Stimulated activated CD8-positive, alpha-beta memory T cell treated with anti-CD3 and anti-CD28 coated beads, Interleukin-15, amount 100 ng/mL, for 48 hours (primary cell): ENCODE measurements at regions not wholly inside any gene's neighbourhood (a gene's known extent, or its start where the extent isn't known, plus 50 kb on each side); places are given as distances from the start of the nearest gene placed in this dataset.
A peak's percentile ranks its signal among the peaks of the same experiment; 100 is the strongest.

Experiments
- DNase-seq, 2 donors: peaks; one replicate each; pipeline ENCODE4 v3.0.0-alpha.2; 2020; ENCODE audit warnings: low read depth in 2 of 2

DNA sequence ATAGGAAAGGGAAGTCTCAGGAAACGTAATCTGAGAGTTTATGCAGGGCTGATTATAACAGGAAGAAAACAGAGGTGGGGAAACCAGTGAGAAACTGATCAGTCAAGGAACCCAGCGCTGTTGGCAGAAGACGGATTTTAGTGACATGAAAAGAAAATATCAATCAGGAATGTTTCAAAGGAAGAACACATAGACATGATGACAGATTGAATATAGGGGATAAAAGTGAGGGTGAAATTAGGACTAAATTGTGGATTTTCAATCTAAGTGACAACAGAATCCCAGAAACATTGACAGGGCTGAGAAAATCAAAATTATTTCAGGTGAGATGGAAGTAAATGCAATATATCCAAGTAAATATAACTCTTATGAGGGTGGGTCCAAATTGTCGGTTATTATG lies 199.8 kb upstream of the CCDC150 start:
- DNase-seq = no peak

DNA sequence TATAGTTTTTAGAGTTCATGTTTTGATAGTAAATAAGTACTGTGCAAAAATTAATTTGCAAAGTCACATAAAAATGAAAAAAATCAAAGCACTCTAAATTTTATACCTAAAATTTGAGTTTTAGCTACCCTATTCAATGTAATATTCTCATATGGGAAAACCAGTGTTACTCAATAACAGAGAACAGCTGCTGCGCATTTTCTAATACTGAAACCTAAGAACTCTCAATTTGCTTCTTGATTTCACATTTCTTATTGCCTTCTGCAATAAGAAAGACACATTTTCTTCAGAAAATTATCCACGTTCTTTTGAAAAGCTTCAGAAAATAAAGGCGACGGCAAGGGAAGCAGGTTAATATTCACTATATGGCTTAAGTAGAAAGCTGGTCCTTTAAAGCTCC lies 199.1 kb upstream of the CCDC150 start:
- DNase-seq = no peak

DNA sequence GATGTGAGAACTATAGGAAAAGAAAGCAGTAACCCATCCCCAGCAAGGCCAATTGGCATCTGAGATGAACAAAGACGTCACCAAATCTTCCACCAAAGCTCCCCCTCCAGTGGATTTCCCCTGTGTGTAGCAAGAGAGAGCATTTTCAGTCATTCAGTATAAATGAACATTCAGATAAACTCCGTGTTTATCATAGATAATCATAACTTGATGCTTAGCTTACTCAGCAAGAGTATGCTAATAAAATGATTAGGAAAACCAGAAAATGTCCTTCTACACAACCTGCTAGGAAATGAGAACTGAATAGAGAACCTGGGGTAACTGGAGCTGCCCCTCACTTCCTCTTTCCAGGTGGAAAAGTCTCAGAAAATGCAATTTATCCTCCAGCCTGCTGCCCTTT lies 198.0 kb upstream of the CCDC150 start:
- no peak for DNase-seq

DNA sequence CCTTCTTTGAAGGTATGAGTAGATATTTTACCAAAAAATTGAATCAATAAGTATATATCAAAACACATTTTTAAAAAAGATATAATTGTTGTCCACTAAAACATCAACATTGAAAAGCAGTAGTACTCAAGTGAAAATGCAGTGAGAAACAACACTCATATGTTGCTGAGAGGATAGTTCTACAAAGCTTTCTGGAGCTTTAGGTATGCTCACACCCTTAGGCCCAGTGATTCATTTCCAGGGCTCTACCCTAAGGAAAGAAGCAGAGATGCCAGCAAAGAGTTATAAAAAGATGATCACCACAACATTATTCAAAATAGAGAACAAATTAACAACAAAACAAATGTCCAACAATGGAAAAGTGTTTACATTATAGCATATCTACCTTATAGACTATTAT lies 197.3 kb upstream of the CCDC150 start:
- no peak for DNase-seq

DNA sequence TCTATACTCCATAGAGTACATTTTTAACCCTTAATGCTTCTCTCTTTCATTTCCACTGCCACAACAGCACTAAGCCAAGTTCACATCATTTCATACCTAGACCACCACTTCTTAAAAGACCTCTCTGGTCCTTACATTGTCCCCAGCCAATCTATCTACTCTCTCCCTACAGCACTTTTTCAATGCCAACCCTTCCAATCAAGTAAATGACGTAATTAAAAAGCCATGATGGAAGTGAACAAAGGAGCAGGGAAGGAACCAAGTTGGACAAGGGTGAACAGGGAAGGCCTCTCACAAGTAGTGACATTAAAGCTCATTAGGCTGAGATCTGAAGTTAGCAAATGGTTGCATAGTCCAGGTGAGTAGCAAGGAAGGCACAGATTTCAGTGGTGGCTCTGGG lies 195.1 kb upstream of the CCDC150 start:
- DNase-seq = no peak

DNA sequence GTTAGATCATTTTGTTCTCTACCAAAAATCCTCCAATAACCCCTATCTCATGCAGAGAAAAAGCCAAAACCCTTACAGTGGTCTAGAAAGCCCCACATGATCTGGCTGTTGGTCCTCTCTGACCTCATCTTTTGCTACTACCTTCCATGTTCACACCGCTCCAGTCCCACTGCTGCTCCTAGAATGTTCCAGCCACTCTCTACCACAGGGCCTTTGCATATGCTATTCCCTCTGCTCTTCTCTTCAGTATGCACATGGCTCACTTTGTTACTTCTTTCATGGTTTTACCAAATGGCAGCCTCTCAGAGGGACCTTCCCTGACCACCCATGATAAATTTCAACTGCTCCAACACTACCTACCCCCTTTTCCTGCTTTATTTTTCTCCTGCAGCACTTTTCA lies 193.5 kb upstream of the CCDC150 start:
- DNase-seq = no peak

DNA sequence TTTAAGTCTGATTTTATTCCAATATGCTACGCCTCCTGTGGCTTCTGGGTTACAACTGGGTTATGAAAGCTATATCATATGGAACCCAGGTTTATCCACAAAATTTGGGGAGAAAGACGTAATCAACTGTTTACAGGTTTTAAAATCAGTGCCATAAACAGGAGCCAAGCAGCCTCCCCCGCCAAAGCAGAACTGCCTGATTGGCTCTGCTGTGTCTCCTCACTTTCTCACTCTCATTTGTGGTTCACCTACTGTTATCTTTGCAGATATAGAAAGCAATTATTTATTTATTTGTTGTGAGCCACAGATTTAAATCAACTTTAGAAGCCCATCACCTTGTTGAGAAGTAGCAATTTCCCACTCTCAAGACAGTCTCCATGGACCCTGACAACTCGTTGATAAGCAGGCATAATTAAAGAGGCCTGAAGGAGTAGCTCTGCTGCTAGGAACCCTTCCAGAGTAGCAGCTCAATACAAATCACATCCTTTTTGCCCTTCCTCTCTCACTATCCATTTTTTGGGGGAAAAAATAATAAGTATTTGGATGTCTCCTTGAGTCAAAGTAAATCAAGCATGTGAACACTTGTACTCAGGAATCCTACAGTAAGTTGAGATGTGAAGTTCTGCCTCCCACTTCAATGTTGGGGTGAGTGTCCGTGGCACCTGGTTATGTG lies 191.0 kb upstream of the CCDC150 start:
- no peak for DNase-seq

DNA sequence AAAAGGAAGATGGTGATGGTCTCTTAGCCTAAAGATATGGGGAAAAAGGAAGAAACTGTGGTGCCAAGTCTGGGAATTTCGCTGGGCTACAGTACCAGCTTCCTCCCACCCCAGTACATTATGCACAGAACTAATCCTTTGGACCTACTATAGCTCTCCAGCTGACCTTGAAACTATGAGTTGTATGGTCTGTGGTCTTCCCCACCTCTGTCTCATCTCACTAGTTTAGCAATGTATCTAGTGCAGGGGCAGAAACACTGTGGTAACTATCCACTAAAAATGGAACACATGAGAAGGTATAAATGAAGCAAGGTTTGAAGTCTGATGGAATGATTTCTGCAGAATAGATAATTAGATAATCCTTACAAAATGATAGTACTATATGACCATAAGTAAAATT lies 190.4 kb upstream of the CCDC150 start:
- no peak for DNase-seq

DNA sequence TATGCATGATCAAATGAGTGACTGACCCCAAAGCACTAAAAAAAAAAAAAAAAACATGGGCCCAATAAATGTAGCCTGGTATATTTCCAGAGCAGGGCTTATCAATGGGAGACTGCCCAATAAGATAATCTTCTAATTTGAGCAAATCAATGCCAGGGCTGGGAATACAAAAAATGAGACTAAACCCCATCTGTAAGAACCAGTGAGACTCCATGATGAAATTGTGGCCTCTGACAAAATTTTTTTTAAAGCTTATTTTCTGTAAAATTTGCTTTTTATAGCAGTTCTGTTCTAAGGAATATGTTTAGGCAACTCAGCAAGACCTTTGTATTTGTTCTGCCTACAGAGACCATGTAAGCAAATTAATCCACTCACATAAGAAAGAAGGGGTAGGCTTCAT lies 186.8 kb upstream of the CCDC150 start:
- no peak for DNase-seq

DNA sequence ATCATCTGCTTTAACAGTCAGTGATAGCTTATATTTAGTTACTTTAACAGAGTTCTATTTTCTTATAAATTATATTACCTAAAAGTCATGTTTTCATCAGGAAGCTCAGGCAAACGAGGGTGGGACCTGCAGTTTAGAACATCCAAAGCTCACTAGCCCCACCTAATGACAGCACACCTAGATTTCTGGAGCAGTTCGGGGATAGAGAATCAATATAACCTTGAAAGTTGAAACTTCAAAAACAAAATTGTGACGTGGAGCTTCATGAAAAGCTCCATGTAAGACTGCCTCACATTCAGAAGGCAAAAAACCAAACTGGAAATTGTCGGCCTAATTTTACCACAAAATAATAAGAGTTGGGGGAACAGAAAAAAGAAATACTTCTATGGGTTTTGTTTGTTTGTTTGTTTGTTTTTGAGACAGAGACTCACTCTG lies 185.9 kb upstream of the CCDC150 start:
- DNase-seq = peak; percentile 2 to 10

DNA sequence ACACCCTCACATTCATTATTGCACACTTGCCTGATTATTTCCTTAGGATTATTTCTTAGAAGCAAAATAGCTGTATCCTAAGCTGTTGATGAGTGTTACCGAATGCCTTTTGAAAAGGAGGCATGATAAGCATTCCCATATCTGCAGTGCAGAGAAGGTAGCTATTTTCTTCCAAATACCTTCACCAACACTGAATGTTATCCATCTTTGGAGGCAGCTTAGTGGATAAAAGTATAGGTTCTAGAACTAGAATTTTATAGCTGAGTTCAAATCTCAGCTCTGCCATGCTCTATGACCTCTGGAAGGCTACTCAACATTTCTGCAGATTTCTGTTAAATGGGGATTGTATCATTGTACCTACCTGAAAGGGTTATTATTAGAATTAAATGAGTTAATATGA lies 185.0 kb upstream of the CCDC150 start:
- no peak for DNase-seq

DNA sequence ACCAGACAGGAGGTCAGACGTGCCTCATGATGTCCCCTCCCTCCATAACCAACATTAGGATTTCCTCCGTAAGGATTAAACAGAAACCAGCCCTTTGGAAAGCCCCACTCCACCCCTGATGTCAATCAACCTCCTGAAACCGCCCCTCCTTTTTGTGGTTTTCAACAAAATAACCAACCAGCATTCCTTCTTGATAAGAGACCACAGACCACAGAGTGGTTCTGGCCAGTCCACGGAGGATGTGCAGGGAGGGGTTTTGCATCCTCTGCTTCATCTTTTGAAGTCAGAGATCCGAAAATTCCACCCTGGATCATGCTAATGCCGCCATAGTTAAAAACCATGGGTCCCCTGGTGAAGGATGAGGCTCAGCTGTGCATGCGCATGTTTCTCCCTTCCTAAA lies 180.0 kb upstream of the CCDC150 start:
- DNase-seq = no peak

DNA sequence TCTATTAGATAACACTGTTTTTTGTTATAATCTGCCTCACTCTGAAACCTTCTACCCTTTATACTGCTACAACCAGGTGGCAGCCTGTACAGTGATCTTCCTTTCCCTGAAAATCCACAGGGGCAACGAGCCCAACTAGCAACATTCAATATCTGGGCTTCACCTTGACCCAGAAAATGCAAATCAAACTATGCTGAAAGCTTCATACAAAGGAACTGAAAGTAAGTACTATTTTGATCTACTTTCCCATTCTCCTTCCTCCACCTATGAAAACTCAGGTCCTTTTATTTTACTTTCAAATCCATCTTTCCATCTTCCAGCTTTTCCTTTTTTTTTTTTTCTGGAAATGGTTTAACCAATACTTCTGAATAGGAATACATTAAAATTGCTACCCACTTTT lies 175.8 kb upstream of the CCDC150 start:
- DNase-seq = no peak

DNA sequence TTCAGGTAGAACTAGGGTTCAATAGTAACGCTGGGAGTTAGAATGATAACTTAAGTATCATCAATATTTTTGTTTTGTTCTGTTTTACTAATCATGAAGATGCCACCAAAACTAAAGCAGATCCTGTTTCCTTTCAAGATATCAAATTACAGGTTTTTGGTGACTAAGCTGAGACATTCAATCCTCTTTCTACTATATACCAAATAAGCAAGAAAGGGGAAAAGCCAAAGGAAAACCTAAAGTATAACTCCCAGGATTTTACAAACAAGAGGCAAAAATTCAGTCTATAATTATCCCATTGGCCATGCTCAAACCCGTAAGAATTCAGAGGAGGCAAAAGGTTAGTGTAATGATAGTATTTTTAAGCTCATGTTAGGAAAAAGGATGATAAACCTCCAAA lies 175.2 kb upstream of the CCDC150 start:
- DNase-seq = no peak

DNA sequence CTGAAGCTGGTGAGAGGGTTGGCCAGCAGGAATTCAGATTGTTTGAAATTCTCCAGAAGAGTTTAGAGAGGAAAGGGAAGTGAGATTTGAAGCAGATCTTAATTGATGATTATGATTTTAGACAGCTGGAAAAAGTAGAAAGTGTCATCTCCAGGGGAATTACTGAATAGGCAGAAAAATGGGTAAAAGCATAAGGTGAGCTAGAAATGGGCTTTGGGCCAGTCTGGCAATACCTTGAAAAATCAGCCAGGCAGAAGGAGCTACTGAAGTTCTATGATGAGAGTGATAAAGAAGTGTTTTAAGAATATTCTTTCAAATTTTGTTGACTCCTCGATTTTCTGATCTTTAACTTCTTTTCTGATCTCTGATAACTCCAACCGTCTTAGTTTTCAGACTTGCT lies 172.9 kb upstream of the CCDC150 start:
- DNase-seq = no peak

DNA sequence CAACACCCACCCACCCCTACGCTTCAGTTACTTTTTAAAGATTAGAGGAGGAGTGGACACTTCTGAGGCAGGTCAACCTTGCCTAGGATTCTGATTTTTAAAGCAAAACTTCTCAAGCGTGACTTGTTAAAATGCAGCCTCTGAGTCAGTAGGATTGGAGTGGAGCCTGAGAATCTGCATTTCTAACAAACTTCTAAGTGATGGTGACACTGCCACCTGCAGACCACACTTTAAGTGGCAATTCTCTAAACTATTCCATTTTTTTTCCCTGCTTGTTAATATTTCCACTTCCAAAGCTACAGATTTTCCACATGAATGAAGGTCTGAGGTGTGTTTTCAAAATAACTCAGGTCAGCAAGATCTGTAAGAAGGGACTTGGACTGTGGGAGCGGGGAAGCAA lies 171.1 kb upstream of the CCDC150 start:
- no peak for DNase-seq

DNA sequence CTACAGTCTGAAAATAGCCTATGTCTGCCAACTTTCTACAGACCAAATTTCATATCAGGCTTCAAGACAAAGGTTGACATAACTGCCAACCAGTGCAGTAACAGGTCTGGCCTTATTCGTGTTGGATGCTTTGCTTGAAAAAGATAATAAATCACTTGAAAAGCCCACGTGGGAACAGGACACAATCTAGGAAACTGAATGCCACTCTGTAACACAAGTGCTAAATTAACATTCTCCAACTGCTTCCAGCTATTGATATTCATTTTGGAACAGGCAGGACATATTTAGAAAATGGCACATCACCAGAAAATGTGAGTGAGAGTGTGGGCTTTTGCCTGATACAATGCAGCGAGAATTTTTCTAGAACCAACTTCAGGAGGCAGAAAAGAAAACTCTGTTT lies 165.9 kb upstream of the CCDC150 start:
- DNase-seq = no peak

DNA sequence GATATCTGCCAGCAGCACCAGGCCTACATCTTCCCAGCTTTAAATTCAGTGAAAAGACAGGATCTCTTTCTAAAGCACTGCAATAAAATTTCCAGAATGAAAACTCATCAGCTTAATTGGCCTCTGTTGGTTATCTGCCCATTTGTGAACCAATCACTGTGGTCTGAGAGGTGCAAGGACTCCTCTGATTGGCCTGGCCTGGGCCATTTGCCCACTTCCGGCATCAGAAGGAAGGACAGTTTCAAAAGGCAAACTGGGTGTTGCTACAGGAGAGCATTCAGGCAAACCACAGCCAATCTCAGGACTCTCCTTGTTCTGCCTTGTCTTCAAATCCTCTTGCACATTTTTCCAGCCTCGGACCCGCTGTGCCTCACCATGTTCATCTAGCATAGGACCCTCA lies 163.9 kb upstream of the CCDC150 start:
- DNase-seq = no peak

DNA sequence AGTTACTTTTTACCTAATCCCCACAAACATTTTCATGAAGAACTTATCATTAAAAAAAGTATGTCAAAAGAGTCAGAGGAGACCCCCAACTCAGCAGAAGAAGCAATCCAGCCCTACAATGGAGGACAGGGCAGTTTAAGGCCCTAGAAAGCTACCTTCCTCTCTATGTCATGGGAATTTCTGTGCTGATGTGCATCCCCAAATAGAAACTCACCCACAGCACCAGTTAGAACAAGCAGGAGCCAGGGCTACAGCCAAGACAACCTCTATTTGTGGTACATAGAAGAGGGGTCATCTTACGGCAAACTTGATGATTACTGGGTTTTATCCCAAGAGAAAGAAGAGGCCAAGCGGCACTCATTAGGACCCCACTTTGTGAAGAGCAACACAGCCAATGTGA lies 160.9 kb upstream of the CCDC150 start:
- DNase-seq = no peak

DNA sequence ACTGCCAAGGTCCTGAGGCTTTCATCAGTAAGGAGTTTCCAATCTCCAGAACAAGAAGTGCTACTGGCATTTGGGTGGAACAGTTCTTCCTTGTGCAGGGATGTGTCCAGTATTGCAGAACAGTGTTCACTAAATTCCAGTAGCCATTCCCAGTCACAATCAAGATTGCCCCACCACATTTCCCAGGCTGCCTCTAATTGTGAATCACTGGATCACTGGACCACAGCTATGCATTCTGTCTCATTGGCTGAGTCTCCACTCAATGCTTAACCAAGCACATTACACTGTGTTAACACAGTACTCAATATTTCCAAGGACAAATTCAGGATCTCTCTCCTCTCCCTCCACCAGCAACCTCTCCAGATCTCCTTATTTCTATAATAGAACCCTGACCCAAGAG lies 160.2 kb upstream of the CCDC150 start:
- DNase-seq = no peak

DNA sequence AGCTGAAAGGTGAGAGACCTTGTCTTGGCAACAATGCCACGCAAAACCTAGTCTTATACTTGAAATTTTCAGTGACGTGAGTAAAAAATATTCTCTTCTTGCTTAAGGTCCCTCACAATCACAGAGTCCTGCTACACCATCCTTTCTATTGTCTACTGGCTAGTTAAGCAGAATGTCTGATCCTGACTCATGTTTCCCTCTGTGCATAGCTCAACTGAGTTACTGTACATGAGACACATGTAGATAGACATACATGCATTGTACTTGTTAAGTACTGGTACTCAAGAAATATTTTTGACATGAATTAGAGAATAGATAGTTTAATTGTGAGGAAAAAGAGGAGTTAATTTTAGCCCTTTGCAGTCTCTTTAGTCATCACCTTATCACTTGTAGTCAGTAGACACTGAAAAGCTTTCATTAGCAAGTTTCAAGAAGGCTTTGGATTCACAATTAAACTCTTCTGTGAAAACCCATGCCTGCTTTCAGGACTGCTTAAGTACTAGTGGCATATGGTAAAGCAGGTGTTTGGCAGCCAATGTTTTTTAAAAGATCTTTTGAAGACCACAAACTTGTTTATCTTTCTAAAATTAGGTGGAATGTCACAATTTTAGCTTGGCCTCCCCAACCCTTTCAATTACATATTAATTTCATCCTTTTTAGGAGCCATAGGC lies 158.7 kb upstream of the CCDC150 start:
- no peak for DNase-seq

DNA sequence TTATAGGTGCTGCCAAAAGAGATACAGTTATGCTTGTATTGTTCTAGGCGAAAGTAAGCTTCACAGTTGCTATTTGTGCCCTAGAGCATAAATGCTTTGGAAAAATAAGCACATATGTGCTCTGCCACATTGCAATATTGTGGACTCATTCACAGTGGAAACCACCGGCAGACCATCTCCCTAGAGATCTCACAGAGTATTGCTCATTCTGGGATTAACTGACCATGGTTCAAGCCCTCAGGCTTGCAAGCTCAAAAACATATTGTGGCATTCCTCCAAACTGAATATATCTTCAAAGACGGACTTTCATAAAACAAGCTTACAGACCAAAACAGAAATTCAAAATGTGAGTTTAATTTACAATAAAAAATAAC lies 158.2 kb upstream of the CCDC150 start:
- no peak for DNase-seq

DNA sequence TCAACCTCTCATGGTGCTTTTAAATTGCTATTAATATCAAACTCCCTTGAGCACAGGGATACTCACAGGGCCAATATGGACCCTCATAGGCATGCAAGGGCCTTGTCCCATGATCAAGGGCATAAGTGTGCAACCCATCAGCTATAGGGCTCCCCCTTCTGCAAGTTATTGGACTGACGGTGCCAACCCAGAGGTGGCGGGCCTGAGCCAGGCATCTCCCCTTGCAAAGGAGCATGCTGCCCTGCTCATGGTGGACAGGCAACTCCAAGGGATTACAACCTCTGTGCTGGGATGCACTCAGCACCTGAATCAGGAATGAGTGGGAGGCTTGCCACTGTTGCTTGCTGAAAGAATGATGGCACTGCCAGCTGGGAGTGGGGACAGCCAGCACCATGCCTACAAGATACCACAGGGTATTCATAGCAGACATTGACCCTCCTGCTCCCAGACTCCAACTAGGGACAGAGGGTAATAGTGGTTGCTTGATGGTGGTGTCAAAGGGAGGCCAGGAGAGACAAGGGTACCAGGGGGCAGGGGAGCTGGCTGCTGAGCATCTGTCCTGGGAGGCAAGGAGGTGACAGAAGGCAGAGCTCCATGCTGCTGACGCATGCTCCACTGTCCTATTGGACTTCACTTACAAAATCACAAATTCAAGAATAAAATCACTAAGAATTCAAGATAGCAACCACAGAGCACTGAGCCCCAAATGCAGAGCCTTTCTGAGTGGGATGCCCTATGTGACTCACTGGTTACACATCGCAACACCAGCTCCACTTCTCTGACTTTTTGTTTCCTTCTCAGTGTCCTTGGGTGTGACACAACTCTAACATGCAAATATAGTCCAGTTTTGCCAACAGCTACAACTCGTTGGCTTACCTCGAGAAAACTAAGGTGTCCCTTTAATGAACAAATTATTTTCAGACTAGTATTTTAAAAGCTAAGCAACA lies 157.1 kb upstream of the CCDC150 start:
- DNase-seq = peak in 1 of 2 donors; percentile 6
